Breast epithelium (tissue), 4 donors: ENCODE measurements at regions not wholly inside any gene's neighbourhood (a gene's known extent, or its start where the extent isn't known, plus 50 kb on each side); places are given as distances from the start of the nearest gene placed in this dataset.
"Not testable (repeated sequence)": the region's sequence is repeated elsewhere in the genome, so short reads cannot be mapped to it uniquely, and the experiment has no call there.

Experiments
- DNase-seq, 2 donors: peaks; one replicate each; pipeline ENCODE4 v3.0.0-alpha.2; 2019; ENCODE audit warnings: low spot score in 2 of 2
- H3K27ac ChIP-seq, 2 donors: fragments of 200-600 bp; sonication (generic) in 1 of 2; one replicate each; pipeline ENCODE4 v1.5.1; 2016 to 2019; ENCODE audit warnings: mild to moderate bottlenecking in 1 of 2
- H3K27me3 ChIP-seq, 2 donors: fragments of 200-600 bp; sonication (generic) in 1 of 2; one replicate each; pipeline versions ENCODE4 v1.5.1 to v1.6.0; 2017 to 2019; ENCODE audit warnings: control low read depth in 1 of 2, mild to moderate bottlenecking in 1 of 2
- H3K36me3 ChIP-seq: fragments of 200-600 bp; one replicate; pipeline ENCODE4 v1.5.1; 2019
- H3K4me1 ChIP-seq, 2 donors: fragments of 200-600 bp; sonication (generic); one replicate each; pipeline ENCODE4 v1.5.1; 2016 to 2019; ENCODE audit warnings: control low read depth in 1 of 2
- H3K4me3 ChIP-seq, 3 donors: fragments of 200-600 bp; sonication (generic); 1 replicate in 2 of 3; 2 replicates in 1 of 3; pipeline ENCODE4 v1.5.1; 2016 to 2019; ENCODE audit warnings: mild to moderate bottlenecking in 3 of 3, moderate library complexity in 2 of 3
- H3K9me3 ChIP-seq, 2 donors: fragments of 200-600 bp; sonication (generic) in 1 of 2; one replicate each; pipeline ENCODE4 v1.5.1; 2016 to 2019; ENCODE audit warnings: control low read depth in 1 of 2
- POLR2A ChIP-seq: fragments of 450-650 bp; IDR thresholded peaks from one replicate; pipeline ENCODE4 v1.6.1; 2016; ENCODE audit warnings: antibody characterized with exemption, mild to moderate bottlenecking, moderate library complexity
- POLR2AphosphoS5 ChIP-seq, 3 donors: sonication (generic); formaldehyde crosslinking; IDR thresholded peaks; one replicate each; pipeline ENCODE4 v1.6.1; 2017; ENCODE audit warnings: antibody characterized with exemption in 3 of 3
- intact Hi-C: fragments of 100-400 bp; cut with DNase I; formaldehyde crosslinking; loops from one replicate; pipeline ENCODE4 v1.15.1; 2023; ENCODE audit warnings: low total_unique reads
- TF ChIP-seq, protein P1 (sequence below), 3 donors: fragments of 450-650 bp; IDR thresholded peaks; one replicate each; pipeline ENCODE4 v1.5.1; 2016 to 2017; ENCODE audit warnings: antibody characterized with exemption in 3 of 3, mild to moderate bottlenecking in 3 of 3, moderate library complexity in 3 of 3

GRCh38 chr1:193884848-193885558 lies 698.6 kb upstream of the B3GALT2 start:
- TF ChIP-seq POLR2AphosphoS5 (IDR thresholded peaks at IDR 0.05) (no peak), POLR2A (no peak)
- TF ChIP-seq, protein P1, sequence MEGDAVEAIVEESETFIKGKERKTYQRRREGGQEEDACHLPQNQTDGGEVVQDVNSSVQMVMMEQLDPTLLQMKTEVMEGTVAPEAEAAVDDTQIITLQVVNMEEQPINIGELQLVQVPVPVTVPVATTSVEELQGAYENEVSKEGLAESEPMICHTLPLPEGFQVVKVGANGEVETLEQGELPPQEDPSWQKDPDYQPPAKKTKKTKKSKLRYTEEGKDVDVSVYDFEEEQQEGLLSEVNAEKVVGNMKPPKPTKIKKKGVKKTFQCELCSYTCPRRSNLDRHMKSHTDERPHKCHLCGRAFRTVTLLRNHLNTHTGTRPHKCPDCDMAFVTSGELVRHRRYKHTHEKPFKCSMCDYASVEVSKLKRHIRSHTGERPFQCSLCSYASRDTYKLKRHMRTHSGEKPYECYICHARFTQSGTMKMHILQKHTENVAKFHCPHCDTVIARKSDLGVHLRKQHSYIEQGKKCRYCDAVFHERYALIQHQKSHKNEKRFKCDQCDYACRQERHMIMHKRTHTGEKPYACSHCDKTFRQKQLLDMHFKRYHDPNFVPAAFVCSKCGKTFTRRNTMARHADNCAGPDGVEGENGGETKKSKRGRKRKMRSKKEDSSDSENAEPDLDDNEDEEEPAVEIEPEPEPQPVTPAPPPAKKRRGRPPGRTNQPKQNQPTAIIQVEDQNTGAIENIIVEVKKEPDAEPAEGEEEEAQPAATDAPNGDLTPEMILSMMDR (IDR thresholded peaks at IDR 0.05), result no peak

DNA sequence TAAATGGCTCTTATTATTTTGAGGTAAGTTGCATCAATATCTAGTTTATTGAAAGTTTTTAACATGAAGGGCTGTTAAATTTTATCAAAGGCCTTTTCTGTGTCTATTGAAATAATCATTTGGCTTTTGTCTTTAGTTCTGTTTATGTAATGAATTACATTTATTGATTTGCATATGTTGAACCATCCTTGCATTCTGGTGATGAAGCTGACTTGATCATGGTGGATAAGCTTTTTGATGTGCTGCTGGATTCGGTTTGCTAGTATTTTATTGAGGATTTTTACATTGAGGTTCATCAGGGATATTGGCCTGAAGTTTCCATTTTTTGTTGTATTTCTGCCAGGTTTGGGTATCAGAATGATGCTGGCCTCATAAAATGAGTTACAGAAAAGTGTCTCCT lies 691.5 kb upstream of the B3GALT2 start:
- DNase-seq, H3K27me3 ChIP-seq, H3K27ac ChIP-seq, H3K4me3 ChIP-seq, intact Hi-C loops, H3K4me1 ChIP-seq, H3K36me3 ChIP-seq: not testable (repeated sequence)
- peaks cover 3 to 18% of the 10 kb centered on the region in 2 donors for H3K9me3 ChIP-seq

More at GRCh38 chr1:193884848-193885558, 698.6 kb upstream of the B3GALT2 start:
- no peaks in the 10 kb centered on the region for H3K4me1 ChIP-seq
- no peaks in the 10 kb centered on the region for H3K9me3 ChIP-seq
- H3K4me3 ChIP-seq, result no peak overlapping the region
- no peak for DNase-seq
- H3K27ac ChIP-seq, result no peak overlapping the region
- intact Hi-C loops, result no loop called here
- H3K36me3 ChIP-seq, result no peaks in the 10 kb centered on the region
- H3K27me3 ChIP-seq, result no peaks in the 10 kb centered on the region

GRCh38 chr1:193868425-193868824 lies 682.0 kb upstream of the B3GALT2 start:
- intact Hi-C loops, result no loop called here
- Histone ChIP-seq H3K27me3 (no peaks in the 10 kb centered on the region), H3K36me3 (no peaks in the 10 kb centered on the region)

DNA sequence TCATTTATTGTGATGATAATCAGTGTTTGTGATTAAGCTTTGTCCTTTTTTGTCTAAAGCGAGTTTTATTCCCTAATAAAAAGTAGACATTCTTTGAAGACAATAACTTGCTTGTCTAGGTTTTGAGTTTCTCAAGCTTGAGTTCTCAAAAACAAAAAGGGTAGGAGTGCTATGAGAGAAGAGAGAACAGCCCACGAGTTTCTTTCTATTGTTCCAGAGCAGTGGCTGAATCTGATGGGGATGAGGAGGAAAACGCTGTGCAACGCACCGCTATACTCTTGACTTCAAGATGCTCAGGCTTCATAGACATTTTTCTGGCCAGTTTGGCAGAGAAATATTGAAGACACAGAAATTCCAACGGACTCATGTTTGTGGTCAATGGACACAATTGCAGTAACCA lies 669.8 kb upstream of the B3GALT2 start:
- Histone ChIP-seq H3K36me3 (no peaks in the 10 kb centered on the region), H3K27ac (no peak overlapping the region), H3K9me3 (no peaks in the 10 kb centered on the region), H3K27me3 (no peaks in the 10 kb centered on the region), H3K4me3 (no peak overlapping the region), H3K4me1 (no peaks in the 10 kb centered on the region)
- DNase-seq, result no peak
- intact Hi-C loops, result no loop called here
- TF ChIP-seq POLR2AphosphoS5 (IDR thresholded peaks at IDR 0.05) (no peak), POLR2A (no peak)
- TF ChIP-seq, protein P1 (IDR thresholded peaks at IDR 0.05), result no peak

More at GRCh38 chr1:193868425-193868824, 682.0 kb upstream of the B3GALT2 start:
- DNase-seq, result no peak
- Histone ChIP-seq H3K27ac (no peak overlapping the region), H3K4me3 (no peak overlapping the region), H3K4me1 (no peaks in the 10 kb centered on the region), H3K9me3 (no peaks in the 10 kb centered on the region)
- TF ChIP-seq, protein P1 (IDR thresholded peaks at IDR 0.05), result no peak
- TF ChIP-seq POLR2A (no peak), POLR2AphosphoS5 (IDR thresholded peaks at IDR 0.05) (no peak)

DNA sequence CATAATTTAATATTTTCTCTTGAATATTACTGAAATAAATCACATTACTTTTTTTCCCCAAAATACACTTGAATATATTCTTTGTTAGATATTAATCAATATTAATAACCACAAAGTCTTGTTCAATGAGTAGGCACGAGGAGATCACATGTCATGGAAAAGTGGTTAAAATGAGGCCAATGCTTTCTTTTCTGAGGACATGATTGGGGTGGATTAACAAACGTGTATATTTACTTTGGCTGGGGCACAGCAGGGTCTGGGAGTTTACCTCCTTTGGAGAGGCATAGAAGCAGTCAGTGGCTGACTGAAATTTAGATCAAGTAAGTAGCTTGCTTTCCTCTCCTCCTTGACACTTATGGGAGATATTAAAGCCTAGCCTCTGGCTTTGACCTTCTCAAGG lies 664.3 kb upstream of the B3GALT2 start:
- intact Hi-C loops, result no loop called here
- no peak for TF ChIP-seq POLR2AphosphoS5 (IDR thresholded peaks at IDR 0.05)
- TF ChIP-seq POLR2A, result no peak
- TF ChIP-seq, protein P1 (IDR thresholded peaks at IDR 0.05), result no peak

More for the DNA sequence above, 664.3 kb upstream of the B3GALT2 start:
- Histone ChIP-seq H3K4me1 (no peaks in the 10 kb centered on the region), H3K4me3 (no peak overlapping the region), H3K9me3 (no peaks in the 10 kb centered on the region), H3K27me3 (no peaks in the 10 kb centered on the region), H3K36me3 (no peaks in the 10 kb centered on the region), H3K27ac (no peak overlapping the region)
- DNase-seq, result no peak
